Femur (tissue), 1 donor: ENCODE measurements at regions not wholly inside any gene's neighbourhood (a gene's known extent, or its start where the extent isn't known, plus 50 kb on each side); places are given as distances from the start of the nearest gene placed in this dataset.

ENCODE experiments used
- DNase-seq: peaks from one replicate; pipeline ENCODE4 v3.0.0-alpha.2; 2017

DNA sequence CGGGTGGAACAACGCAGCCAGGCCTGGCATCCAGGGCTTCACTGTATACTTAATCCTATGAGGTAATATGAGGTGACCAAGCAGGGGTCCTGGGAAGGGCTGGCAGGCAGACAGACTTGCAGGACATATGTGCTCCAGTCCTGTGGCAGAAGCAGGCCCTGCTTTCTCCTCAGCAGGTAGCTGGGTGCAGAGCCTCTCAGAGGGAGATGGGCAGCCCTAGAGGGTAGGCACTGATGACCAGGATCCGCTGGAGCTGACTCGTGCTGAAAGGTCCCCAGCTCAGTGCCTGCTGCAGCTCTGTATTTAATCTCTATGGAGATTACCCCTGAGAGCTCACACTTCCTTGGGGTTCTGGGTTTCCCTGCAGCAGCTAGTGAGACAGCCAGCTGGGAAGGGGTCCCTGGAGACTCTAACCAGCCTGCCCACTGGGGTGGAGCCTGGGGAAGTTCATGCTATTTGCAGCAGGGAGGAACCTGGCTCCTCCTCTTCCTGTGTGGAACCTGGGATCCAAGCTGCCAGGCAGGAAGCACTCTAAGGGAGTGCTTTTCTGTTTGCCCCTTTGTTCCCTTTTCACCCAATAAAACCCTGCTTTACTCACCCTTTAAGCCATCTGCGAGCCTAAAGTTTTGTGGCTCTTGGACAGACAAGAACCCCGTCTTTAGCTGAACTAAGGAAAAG is 339.2 kb downstream of the DCAF12L2 start:
- DNase-seq = no peak

- DNase-seq = no peak
Observed at GRCh38 chrX:125846271-125846670, 319.8 kb downstream of the DCAF12L2 start.

- DNase-seq = no peak
Observed at GRCh38 chrX:125850693-125851092, 315.4 kb downstream of the DCAF12L2 start.

DNA sequence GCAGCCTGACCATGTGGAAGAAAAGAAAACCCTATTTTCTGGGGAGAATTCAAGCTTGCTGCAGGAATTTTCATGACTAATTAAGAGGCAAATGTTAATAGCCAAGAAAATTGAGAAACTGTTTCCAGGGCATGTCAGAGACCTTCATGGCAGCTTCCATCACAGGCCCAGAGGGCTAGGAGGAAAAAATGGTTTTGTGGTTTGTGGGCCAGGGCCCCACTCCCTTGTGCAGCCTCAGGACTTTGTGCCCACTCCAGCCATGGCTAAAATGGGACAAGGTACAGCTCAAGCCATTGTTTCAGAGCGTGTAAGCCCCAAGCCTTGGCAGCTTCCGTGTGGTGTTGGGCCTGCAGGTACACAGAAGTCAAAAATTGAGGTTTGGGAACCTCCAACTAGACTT is 282.9 kb downstream of the DCAF12L2 start:
- no peak for DNase-seq

- DNase-seq = no peak
Observed at GRCh38 chrX:125894947-125895346, 271.1 kb downstream of the DCAF12L2 start.

- DNase-seq = no peak
Observed at GRCh38 chrX:125895518-125895917, 270.6 kb downstream of the DCAF12L2 start.

DNA sequence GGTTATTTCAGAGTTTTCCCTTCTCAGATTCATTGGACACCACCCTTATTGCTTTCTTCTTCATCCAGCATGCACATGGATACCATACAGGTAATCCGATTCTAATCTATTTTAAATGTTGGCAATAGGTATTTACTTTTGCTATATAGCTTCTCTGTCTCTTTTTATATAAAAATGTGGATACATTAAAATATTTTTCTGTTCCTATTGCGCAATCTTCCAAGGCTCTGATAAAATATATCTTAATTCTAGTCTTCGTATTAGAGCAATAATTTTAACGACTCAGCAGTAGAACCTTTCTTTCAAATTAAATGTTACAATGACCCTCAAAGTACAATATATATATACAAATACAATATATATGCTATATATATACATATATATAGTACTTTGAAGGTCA is 239.8 kb downstream of the DCAF12L2 start:
- no peak for DNase-seq

DNA sequence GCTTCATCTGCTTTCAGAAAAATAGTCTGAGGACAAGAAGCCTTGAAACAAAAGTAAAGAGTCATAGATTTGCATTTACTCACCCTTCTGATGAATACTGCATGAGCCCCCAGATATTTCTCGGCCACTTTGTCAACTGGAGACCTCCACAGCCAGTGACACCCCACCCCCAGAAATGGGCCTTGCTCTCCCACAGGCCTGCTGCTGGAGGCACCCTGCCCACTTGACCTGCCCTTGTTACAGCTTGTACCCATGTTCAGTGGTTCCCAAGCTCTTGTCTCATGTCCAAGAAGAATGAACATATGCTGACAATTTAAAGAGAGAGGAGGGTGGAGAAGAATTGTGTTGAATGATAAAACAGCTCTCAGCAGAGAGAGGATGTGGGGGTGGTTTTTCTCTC is 225.1 kb downstream of the DCAF12L2 start:
- no peak for DNase-seq

- DNase-seq = no peak
Observed at GRCh38 chrX:125947501-125947900, 218.6 kb downstream of the DCAF12L2 start.

DNA sequence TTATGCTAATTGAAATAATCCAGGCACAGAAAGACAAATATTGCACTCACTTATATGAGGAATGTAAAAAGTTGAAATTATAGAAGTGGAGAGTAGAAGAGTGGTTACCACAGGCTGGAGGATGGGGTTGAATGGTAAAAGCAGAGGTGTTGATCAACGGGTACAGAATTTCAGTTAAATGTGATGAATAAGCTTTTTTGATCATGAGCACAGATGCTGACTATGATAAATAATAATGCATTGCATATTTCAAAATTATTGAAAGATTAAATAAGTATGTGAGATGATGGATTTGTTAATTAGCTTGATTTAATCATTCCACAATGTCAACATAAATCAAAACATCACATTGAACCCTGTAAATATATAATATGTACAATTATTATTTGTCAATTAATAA is 213.1 kb downstream of the DCAF12L2 start:
- DNase-seq = no peak

DNA sequence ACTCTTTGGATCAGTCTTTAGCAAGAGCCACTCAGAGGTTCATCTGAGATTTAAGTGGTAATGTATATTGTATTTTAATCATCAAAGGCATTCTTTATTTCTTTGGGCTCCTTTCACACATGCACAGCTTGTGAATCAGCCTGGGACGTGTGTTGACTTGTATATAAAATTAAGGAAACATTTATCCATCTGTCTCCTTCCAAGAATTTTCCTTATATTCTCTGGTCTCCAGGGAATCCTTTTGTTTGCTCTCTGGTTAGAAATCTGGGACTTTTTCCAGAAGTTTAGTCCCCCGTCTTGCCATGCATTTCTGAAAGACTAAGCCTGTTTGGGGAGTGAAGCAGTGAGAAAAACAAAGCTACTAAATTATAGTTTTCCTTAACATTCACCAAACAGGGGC is 212.3 kb downstream of the DCAF12L2 start:
- no peak for DNase-seq

GRCh38 chrX:125954236-125954635 is 211.9 kb downstream of the DCAF12L2 start:
- DNase-seq = no peak

- no peak for DNase-seq
Observed at GRCh38 chrX:125977851-125978250, 188.2 kb downstream of the DCAF12L2 start.

GRCh38 chrX:125998432-125998831 is 167.7 kb downstream of the DCAF12L2 start:
- DNase-seq = no peak

DNA sequence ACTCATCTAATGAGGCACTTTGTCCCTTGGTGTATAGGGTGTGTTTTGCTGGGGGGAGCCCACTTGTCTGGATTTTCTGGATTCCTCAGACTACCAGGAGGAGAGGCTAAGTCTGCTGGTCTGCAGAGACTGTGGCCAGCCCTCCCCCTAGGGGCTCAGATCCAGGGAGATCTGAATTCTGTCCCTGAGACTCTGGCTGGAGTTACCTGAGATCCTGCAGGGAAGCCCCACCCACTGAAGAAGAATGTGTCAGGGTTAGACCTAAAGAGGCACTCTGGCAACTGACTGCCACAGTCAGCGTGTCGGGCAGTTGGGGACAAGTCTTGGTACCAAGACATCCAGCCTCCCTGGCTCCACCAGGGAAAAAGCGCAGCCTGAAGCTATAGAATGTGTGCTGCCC is 138.9 kb downstream of the DCAF12L2 start:
- no peak for DNase-seq

DNA sequence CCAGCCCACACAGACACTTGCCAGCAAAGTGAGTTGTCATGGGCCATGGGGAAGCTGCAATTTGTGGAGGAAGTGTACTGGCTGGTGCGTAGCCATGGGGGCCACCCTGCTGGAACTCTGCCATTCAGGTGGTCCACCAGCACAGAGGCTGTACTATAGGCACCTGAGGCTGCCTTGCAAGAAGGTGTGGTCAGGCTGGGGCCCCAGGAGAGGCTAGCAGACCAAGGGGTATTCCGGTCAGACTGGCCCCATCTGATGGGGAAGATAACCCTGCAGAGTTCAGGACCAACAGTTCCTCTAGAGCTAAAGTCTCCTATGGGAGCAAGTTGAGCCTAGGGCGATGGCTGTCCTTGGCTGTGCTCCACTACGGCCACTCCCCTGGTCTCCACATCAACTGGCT is 136.1 kb downstream of the DCAF12L2 start:
- no peak for DNase-seq

GRCh38 chrX:126063984-126064383 is 102.1 kb downstream of the DCAF12L2 start:
- no peak for DNase-seq

DNA sequence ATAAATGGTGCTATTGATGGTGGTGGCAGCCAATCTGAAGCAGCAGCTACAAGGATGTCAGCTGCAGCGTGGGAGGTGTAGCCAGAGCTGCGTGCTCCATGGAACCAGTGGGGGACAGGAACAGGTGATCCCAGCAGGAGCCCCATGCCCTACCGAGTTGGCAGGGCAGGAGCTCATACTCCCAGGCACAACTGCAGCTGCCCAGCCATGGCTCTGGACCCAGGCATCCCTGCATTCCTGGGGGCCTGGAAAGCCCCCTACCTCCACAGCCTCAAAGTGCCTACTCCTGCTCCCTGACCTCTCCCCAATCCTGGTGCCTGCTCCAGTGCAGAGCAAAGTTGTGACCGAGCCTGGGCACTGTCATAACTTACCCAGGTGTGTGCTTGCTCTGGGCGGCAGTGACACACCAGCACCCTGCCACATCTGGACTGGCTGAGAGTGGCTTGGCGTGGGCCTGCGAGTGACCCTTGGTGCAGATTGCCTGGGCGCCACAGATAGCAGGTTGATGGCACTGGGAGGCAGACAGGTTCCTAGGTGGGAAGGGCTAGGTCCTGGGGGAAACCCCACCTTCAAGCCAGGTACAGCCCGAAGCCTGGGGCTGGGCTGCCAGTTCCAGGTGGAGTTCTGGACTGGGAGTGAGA is 101.1 kb downstream of the DCAF12L2 start:
- no peak for DNase-seq

DNA sequence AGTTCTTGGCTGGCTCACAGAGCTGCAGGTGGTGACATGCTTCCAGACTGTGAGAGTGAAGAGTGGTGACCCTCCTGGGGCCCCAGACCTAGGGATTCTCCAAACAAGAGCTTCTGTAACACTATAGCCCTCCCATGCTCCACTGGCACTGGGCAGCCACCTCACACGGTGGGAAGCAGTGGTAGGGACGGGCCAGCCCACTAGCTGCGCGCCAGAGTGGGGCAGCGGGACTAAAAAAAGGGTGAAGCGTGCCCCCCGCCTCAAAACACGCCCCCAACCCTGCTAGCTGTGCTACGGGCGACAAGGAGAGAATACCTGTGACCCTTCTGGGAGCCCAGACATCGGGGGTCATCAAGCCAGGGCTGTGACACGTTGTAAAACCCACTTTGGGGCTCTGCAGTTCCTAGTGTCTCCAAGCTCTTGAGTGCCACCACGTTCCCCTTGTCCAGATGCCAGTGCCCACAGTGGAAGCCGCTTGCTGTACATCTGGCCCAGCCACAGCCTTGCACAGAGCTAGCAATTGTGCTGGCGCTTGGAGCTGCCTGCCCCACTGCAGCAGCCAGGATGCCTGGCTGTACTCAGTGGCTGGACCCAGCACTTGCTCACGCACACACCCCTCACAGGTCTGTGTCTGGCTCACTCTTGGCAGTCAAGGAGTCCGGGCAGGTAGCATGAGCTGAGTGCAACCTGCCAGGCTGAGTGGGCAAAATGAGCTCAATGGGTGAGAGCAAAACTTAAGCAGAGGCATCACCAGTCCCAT is 100.0 kb downstream of the DCAF12L2 start:
- no peak for DNase-seq
